ENCODE measurements at regions not wholly inside any gene's neighbourhood (a gene's known extent, or its start where the extent isn't known, plus 50 kb on each side); places are given as distances from the start of the nearest gene placed in this dataset.

DNA sequence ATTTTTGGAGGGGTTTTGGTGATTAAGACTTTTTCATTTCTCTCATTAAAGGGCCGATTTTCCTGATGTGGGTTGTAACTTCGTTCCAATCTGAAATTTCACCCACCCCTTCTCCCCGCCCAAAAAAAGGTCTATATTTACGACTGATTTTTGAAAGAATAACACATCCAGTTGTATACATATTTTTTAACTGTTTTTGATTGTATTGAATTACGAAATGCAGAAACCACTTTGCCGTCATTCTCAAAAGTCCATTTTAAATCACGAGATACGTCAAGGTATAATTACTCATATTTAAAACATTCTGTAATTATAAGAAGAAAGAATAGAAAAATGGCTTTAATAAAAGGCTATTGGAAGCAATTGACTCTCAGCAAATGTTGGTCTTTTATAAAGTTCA lies 520.7 kb downstream of the MED13L start:
- Histone ChIP-seq H3K27ac (no peak overlapping the region), H3K4me1 (peaks cover 7% of the 10 kb centered on the region; the same call in 2 of the 3 replicates), H3K9me3 (no peaks in the 10 kb centered on the region), H3K4me2 (no peak overlapping the region), H3K4me3 (no peak overlapping the region)
- 21% methylated on average over 8 of the region's 8 CpGs for WGBS (ENCODE audit: missing lambda C conversion rate)
- ChIA-PET POLR2A (interaction anchor here (1.8 kb wide), 1 partner anchor 1073 kb away, joined by 9 read pairs; the partner anchor contains the start of gene TBX3), CTCF (interaction anchor here (3.0 kb wide), 1 partner anchor 161 kb away, joined by 8 read pairs; no protein-coding TSS in a partner anchor)
- no peak for FAIRE-seq
- TF ChIP-seq ZFP36 (IDR thresholded peaks at IDR 0.05; ENCODE audit: borderline replicate concordance, partially characterized antibody) (peak; percentile 1), SREBF2 (IDR thresholded peaks at IDR 0.05) (no peak), RNF2 (IDR thresholded peaks at IDR 0.05; ENCODE audit: borderline replicate concordance, low read depth) (peak; percentile 42; the same call in 1 of the 2 replicates)
- no peak for ATAC-seq
- no peak for DNase-seq (ENCODE audit: low read depth in 1 of 2, low spot score in 1 of 2)

DNA sequence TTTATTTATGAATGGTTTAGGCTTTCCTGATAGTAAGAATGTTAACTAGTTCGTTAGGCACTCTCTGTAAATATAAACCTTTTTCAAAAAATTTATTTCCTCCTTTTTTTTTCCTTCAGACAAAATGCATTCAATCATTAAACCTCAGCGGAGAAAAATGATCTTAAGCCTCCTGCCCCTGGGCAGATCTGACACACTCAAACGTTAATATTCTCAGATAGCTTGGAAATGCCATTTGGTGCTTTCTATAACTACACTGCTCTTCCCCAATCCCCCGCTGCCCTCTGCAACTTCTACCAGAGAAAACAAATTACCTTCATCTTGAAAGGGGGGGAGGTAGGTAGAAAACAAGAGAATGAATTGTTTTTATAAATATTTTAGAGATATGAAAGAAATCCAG lies 521.2 kb downstream of the MED13L start:
- ChIA-PET CTCF (interaction anchor here (1.1 to 6.1 kb wide), 2 partner anchors 161 to 1091 kb away, joined by 3 to 113 read pairs; no protein-coding TSS in a partner anchor), POLR2A (interaction anchor here (0.6 to 1.8 kb wide), 2 partner anchors 1072 to 1088 kb away, joined by 7 to 9 read pairs; partner anchors contain the start of gene TBX3)
- DNase-seq (ENCODE audit: low read depth in 1 of 2, low spot score in 1 of 2) = no peak
- Histone ChIP-seq H3K9me3 (no peaks in the 10 kb centered on the region), H3K27ac (peak overlapping the region in 1 of 2 experiments; percentile 41; a peak in 1 of 6 replicates), H3K4me1 (peaks cover 7% of the 10 kb centered on the region; the same call in 2 of the 3 replicates), H3K4me2 (peak overlapping the region; percentile 15; the same call in 1 of the 3 replicates), H3K4me3 (no peak overlapping the region)
- no peak for ATAC-seq
- WGBS (ENCODE audit: missing lambda C conversion rate) = 7% methylated on average over 4 of the region's 4 CpGs
- FAIRE-seq = no peak
- TF ChIP-seq, protein P1, sequence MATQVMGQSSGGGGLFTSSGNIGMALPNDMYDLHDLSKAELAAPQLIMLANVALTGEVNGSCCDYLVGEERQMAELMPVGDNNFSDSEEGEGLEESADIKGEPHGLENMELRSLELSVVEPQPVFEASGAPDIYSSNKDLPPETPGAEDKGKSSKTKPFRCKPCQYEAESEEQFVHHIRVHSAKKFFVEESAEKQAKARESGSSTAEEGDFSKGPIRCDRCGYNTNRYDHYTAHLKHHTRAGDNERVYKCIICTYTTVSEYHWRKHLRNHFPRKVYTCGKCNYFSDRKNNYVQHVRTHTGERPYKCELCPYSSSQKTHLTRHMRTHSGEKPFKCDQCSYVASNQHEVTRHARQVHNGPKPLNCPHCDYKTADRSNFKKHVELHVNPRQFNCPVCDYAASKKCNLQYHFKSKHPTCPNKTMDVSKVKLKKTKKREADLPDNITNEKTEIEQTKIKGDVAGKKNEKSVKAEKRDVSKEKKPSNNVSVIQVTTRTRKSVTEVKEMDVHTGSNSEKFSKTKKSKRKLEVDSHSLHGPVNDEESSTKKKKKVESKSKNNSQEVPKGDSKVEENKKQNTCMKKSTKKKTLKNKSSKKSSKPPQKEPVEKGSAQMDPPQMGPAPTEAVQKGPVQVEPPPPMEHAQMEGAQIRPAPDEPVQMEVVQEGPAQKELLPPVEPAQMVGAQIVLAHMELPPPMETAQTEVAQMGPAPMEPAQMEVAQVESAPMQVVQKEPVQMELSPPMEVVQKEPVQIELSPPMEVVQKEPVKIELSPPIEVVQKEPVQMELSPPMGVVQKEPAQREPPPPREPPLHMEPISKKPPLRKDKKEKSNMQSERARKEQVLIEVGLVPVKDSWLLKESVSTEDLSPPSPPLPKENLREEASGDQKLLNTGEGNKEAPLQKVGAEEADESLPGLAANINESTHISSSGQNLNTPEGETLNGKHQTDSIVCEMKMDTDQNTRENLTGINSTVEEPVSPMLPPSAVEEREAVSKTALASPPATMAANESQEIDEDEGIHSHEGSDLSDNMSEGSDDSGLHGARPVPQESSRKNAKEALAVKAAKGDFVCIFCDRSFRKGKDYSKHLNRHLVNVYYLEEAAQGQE (IDR thresholded peaks at IDR 0.05) = no peak
- peak; percentile 73; the same call in 1 of the 2 replicates for TF ChIP-seq CBX8 (IDR thresholded peaks at IDR 0.05)

DNA sequence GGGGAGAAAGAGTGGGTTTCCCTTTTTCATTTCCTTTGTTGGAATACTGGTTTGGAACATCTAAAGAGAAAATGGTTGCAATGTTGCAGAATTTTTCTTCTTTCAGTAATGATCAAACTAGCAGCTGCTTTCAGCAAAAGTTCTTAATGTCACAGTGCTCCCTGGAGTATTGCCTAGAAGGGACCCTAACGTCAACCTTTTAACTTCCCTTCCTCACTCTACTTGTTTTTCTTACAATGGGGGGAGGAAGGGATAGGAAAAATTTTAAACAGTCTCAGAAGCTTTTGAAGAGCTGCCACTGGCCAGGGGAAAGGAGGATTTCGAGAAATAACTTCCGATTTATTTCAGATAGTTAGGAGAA lies 521.8 kb downstream of the MED13L start:
- ATAC-seq = no peak
- Histone ChIP-seq H3K4me2 (peak overlapping the region; percentile 15; the same call in 1 of the 3 replicates), H3K9me3 (no peaks in the 10 kb centered on the region)

DNA sequence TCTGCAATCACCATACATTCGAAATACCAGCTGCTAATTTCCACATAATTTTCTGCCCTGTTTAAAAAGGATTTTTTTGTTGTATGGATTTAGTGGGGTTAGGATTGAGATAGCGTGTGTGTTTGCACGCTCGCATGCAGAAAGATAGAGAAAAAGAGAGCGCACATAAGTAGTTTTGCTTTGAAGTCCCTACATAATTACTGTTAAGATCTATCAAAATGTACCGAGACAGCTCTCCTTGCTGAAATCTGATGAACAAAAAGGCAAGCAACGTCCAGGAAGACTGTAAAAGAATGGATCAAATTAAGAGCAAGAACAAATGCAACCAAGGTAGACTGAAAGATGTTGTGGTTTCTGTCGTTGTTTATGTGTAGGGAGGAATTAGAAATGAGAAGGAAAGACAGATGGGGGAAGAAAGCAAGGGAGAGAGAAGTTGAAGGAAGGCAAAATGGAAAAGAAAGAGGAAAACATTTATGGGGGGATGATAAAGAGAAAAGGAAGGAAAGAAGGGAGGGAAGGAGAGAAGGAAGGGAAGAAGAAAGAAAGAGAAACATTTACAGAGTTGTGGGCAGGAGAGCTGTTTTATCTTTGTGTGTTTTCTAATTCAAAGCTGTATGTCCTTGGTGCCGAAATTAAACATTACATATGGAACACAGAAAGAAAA lies 522.3 kb downstream of the MED13L start:
- Histone ChIP-seq H3K4me3 (no peak overlapping the region), H3K4me1 (peaks cover 7% of the 10 kb centered on the region; the same call in 2 of the 3 replicates), H3K9me3 (no peaks in the 10 kb centered on the region), H3K27ac (peak overlapping the region in 1 of 2 experiments; percentile 41; a peak in 1 of 6 replicates), H3K4me2 (no peak overlapping the region; the same call in 2 of the 3 replicates)
- no peak for TF ChIP-seq HOXA7 (CRISPR knock-in tag; IDR thresholded peaks at IDR 0.05)
- TF ChIP-seq KDM1A (IDR thresholded peaks at IDR 0.05; ENCODE audit: low read depth) = no peak
- TF ChIP-seq EHF (CRISPR knock-in tag; IDR thresholded peaks at IDR 0.05) = no peak
- TF ChIP-seq PHF8 (IDR thresholded peaks at IDR 0.05; ENCODE audit: borderline replicate concordance, low read depth) = no peak
- no peak for TF ChIP-seq KDM5A (IDR thresholded peaks at IDR 0.05)
- TF ChIP-seq, protein P2, sequence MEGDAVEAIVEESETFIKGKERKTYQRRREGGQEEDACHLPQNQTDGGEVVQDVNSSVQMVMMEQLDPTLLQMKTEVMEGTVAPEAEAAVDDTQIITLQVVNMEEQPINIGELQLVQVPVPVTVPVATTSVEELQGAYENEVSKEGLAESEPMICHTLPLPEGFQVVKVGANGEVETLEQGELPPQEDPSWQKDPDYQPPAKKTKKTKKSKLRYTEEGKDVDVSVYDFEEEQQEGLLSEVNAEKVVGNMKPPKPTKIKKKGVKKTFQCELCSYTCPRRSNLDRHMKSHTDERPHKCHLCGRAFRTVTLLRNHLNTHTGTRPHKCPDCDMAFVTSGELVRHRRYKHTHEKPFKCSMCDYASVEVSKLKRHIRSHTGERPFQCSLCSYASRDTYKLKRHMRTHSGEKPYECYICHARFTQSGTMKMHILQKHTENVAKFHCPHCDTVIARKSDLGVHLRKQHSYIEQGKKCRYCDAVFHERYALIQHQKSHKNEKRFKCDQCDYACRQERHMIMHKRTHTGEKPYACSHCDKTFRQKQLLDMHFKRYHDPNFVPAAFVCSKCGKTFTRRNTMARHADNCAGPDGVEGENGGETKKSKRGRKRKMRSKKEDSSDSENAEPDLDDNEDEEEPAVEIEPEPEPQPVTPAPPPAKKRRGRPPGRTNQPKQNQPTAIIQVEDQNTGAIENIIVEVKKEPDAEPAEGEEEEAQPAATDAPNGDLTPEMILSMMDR (IDR thresholded peaks at IDR 0.05) = no peak
- TF ChIP-seq EP300 (IDR thresholded peaks at IDR 0.05) = no peak
- no peak for TF ChIP-seq MAZ (IDR thresholded peaks at IDR 0.05; ENCODE audit: borderline replicate concordance, low read depth, low read length)
- no peak for TF ChIP-seq SMC3 (IDR thresholded peaks at IDR 0.05)
- no peak for TF ChIP-seq ZFP36 (IDR thresholded peaks at IDR 0.05; ENCODE audit: borderline replicate concordance, partially characterized antibody)
- TF ChIP-seq, protein P3, sequence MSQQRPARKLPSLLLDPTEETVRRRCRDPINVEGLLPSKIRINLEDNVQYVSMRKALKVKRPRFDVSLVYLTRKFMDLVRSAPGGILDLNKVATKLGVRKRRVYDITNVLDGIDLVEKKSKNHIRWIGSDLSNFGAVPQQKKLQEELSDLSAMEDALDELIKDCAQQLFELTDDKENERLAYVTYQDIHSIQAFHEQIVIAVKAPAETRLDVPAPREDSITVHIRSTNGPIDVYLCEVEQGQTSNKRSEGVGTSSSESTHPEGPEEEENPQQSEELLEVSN (IDR thresholded peaks at IDR 0.05; ENCODE audit: borderline replicate concordance, low read depth) = no peak
- ChIA-PET POLR2A (interaction anchor here (1.8 kb wide), 1 partner anchor 1071 kb away, joined by 9 read pairs; the partner anchor contains the start of gene TBX3), CTCF (interaction anchor here (1.1 to 6.1 kb wide), 4 partner anchors 15 to 1090 kb away, joined by 3 to 113 read pairs (median 10); no protein-coding TSS in a partner anchor)
- ATAC-seq (no peak), DNase-seq (ENCODE audit: low read depth in 1 of 2, low spot score in 1 of 2) (no peak), FAIRE-seq (no peak)
- 47% methylated on average over 9 of the region's 9 CpGs for WGBS (ENCODE audit: missing lambda C conversion rate)

More for the DNA sequence above, 521.8 kb downstream of the MED13L start:
- peak overlapping the region in 1 of 2 experiments; percentile 41; a peak in 1 of 6 replicates for H3K27ac ChIP-seq
- no peak for FAIRE-seq
- H3K4me1 ChIP-seq = peaks cover 7% of the 10 kb centered on the region; the same call in 2 of the 3 replicates
- CTCF ChIA-PET = interaction anchor here (1.1 to 6.1 kb wide), 2 partner anchors 162 to 1090 kb away, joined by 3 to 113 read pairs; no protein-coding TSS in a partner anchor
- no peak overlapping the region for H3K4me3 ChIP-seq
- no peak for DNase-seq (ENCODE audit: low read depth in 1 of 2, low spot score in 1 of 2)
- POLR2A ChIA-PET = interaction anchor here (1.8 kb wide), 1 partner anchor 1072 kb away, joined by 9 read pairs; the partner anchor contains the start of gene TBX3
- 3% methylated on average over 3 of the region's 3 CpGs for WGBS (ENCODE audit: missing lambda C conversion rate)
- TF ChIP-seq RAD21 (conservative IDR thresholded peaks at IDR 0.05 in 1 of 2, IDR thresholded peaks at IDR 0.05 in 1 of 2) (no peak), CEBPB (IDR thresholded peaks at IDR 0.05) (no peak), FOSB (CRISPR knock-in tag; IDR thresholded peaks at IDR 0.05) (no peak), NPAS2 (CRISPR knock-in tag; IDR thresholded peaks at IDR 0.05; ENCODE audit: borderline replicate concordance) (no peak)
- TF ChIP-seq, protein P4, sequence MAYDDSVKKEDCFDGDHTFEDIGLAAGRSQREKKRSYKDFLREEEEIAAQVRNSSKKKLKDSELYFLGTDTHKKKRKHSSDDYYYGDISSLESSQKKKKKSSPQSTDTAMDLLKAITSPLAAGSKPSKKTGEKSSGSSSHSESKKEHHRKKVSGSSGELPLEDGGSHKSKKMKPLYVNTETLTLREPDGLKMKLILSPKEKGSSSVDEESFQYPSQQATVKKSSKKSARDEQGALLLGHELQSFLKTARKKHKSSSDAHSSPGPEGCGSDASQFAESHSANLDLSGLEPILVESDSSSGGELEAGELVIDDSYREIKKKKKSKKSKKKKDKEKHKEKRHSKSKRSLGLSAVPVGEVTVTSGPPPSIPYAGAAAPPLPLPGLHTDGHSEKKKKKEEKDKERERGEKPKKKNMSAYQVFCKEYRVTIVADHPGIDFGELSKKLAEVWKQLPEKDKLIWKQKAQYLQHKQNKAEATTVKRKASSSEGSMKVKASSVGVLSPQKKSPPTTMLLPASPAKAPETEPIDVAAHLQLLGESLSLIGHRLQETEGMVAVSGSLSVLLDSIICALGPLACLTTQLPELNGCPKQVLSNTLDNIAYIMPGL (CRISPR knock-in tag; IDR thresholded peaks at IDR 0.05; ENCODE audit: borderline replicate concordance) = no peak

Measured in A549 (cell line).